GM12865 (cell line): ENCODE measurements at regions not wholly inside any gene's neighbourhood (a gene's known extent, or its start where the extent isn't known, plus 50 kb on each side); places are given as distances from the start of the nearest gene placed in this dataset.

Source experiments
- DNase-seq: peaks from one replicate; pipeline ENCODE4 v3.0.0; 2010; ENCODE audit warnings: low read depth
- H3K4me3 ChIP-seq: 2 replicates; pipeline ENCODE4 v1.5.1; 2011; ENCODE audit warnings: mild to moderate bottlenecking, low read depth, low read length, control low read depth
- CTCF ChIP-seq: IDR thresholded peaks from 2 replicates; pipeline ENCODE4 v1.5.1; 2011; ENCODE audit warnings: low read length, control low read depth, low read depth, inconsistent platforms; ENCODE audit not compliant: insufficient read depth; ENCODE audit errors: missing control alignments

DNA sequence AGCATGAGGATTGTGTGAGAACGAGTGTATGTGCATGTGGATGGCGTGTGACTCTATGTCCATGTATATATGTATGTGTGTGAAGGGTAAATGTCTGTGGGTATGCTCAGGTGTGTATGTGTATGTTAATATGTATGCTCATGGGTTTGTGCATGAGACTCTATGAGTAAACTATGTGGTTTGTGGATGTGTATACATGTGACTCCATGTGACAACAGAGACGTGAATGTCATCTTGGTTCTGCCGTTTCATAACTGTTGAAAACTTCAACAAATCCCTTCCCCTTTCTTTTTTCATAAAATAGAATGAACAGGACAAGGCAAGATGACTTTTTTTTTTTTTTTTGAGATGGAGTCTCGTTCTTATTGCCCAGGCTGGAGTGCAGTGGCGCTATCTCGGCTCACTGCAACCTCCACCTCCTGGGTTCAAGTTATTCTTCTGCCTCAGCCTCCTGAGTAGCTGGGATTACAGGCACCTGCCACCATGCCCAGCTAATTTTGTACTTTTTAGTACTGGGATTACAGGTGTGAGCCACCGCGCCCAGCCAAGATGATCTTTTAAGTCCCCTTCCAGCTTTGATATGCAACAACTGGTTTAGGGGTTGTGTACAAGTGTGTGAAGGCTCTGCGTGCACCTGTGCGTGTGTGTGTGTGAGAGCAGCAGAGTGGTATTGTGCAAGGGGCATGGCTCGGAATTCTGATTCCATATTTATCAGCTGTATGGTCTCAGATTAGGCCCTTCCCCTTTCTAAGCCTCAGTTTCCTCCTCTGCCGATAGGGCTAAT lies 106.3 kb downstream of the EBNA1BP2 start:
- H3K4me3 ChIP-seq = no peak overlapping the region
- TF ChIP-seq CTCF = no peak
- no peak for DNase-seq

DNA sequence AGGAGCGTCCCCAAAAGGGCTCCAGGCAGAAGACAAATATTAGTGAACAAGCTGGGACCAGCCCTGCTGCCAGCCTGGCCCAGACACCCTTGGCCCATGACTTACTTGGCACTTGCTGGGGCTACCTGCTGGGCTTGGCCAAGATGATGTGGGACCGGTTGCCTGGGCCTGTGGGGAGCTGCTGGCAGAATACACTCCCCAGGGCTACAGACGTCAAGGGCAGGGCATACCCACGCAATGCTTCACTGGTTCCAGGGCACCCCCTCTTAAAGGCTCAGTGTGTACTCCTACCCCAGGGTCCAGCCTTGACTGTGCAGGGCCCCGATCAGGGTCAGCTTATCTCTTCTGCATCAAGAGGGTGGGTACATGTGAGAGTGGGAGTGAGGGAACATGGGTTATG lies 106.5 kb upstream of the SLC2A1 start:
- no peak for DNase-seq
- TF ChIP-seq CTCF = no peak

GRCh38 chr1:43063394-43064219 lies 104.9 kb upstream of the SLC2A1 start:
- no peak for DNase-seq
- no peak for TF ChIP-seq CTCF
- no peak overlapping the region for H3K4me3 ChIP-seq

More for the DNA sequence above, 106.5 kb upstream of the SLC2A1 start:
- no peak overlapping the region for H3K4me3 ChIP-seq

- H3K4me3 ChIP-seq = no peak overlapping the region
- DNase-seq = no peak
- TF ChIP-seq CTCF = no peak
These were observed 103.9 kb upstream of the SLC2A1 start for GRCh38 chr1:43062527-43063095.

GRCh38 chr1:43061757-43062156 lies 103.1 kb upstream of the SLC2A1 start:
- TF ChIP-seq CTCF = no peak
- H3K4me3 ChIP-seq = no peak overlapping the region
- DNase-seq = no peak

DNA sequence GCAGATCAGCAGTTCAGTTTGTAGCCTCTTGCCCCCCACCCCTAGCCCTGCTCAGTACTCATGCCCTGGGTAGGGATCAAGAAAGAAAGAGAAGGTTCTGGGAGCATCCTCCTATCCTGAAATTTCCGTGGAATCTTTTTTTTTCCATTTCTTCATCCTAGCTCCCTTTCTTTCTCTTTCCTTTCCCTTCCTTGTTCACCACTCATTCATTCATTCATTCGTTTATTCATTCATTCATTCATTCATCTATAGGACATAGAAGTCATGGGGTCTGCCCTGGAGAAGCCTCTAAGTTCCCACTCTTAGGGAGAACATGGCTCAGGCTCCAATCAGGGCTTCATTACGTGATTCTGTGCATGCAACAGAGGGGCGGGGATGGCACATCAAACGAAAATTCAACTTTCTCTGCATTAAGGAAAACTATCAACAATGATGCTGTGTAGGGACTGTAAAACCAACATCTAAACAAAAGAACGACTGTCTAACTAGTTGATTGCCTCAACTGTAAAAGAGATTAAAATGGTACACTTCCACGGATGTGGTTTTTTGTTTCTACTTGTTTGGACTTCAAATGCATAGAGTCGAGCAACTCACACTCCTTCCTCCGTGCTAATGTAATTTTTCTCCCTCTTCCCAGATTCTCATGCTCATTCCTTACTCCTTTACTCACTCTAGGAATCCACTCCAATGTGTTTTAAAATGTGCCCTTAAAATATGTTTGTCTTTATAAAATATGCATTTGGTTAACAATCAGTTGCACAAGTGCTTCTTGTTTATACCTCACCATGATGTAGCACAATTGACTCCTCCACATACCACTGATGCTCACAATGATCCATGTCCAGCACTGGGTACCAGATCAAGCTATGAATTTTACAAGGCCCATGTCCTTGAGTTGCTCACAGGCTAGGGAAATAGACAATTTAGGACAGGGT lies 101.2 kb upstream of the SLC2A1 start:
- no peak for TF ChIP-seq CTCF
- H3K4me3 ChIP-seq = no peak overlapping the region
- DNase-seq = no peak
